ENCODE measurements at regions not wholly inside any gene's neighbourhood (a gene's known extent, or its start where the extent isn't known, plus 50 kb on each side); places are given as distances from the start of the nearest gene placed in this dataset.
"Not testable (repeated sequence)": the region's sequence is repeated elsewhere in the genome, so short reads cannot be mapped to it uniquely, and the experiment has no call there.

DNA sequence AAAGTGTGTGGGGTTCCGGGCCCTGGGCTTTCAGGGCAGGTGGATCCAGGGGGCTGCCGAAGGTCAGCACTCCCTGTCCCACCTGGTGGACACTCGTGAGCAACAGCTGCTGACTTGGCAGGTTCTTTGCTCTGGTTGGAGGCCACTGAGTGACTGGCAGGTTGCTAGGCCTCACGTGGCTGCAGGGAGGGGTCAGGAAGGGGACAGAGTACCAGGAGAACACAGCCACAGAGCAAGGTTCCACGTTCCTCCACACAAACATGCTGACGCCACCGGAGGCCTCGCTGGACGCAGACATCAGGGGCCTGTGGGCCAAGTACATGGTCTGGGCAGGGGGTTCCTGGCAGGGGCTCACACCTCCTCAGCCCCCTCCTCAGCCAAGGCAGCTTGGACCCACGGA is 152.0 kb upstream of the CDK13 start:
- TF ChIP-seq, protein P1, sequence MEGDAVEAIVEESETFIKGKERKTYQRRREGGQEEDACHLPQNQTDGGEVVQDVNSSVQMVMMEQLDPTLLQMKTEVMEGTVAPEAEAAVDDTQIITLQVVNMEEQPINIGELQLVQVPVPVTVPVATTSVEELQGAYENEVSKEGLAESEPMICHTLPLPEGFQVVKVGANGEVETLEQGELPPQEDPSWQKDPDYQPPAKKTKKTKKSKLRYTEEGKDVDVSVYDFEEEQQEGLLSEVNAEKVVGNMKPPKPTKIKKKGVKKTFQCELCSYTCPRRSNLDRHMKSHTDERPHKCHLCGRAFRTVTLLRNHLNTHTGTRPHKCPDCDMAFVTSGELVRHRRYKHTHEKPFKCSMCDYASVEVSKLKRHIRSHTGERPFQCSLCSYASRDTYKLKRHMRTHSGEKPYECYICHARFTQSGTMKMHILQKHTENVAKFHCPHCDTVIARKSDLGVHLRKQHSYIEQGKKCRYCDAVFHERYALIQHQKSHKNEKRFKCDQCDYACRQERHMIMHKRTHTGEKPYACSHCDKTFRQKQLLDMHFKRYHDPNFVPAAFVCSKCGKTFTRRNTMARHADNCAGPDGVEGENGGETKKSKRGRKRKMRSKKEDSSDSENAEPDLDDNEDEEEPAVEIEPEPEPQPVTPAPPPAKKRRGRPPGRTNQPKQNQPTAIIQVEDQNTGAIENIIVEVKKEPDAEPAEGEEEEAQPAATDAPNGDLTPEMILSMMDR (IDR thresholded peaks at IDR 0.05) = not testable (repeated sequence)
- TF ChIP-seq BHLHE40, RCOR1 (IDR thresholded peaks at IDR 0.05; ENCODE audit: low read depth, low read length): not testable (repeated sequence)
- TF ChIP-seq, protein P2, sequence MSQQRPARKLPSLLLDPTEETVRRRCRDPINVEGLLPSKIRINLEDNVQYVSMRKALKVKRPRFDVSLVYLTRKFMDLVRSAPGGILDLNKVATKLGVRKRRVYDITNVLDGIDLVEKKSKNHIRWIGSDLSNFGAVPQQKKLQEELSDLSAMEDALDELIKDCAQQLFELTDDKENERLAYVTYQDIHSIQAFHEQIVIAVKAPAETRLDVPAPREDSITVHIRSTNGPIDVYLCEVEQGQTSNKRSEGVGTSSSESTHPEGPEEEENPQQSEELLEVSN (IDR thresholded peaks at IDR 0.05; ENCODE audit: borderline replicate concordance, low read depth) = not testable (repeated sequence)
